Nephron progenitor cell (in vitro differentiated cells): ENCODE measurements at regions not wholly inside any gene's neighbourhood (a gene's known extent, or its start where the extent isn't known, plus 50 kb on each side); places are given as distances from the start of the nearest gene placed in this dataset.

Source experiments
- DNase-seq: peaks from one replicate; pipeline ENCODE4 v3.0.0; 2021
- H3K27ac Mint-ChIP-seq: 2 replicates; pipeline ENCODE4 v1.8.0; 2021; ENCODE audit warnings: mild to moderate bottlenecking, moderate library complexity, mixed read lengths
- H3K27me3 Mint-ChIP-seq: 2 replicates; pipeline ENCODE4 v1.8.0; 2021; ENCODE audit warnings: mild to moderate bottlenecking, low read depth, mixed read lengths; ENCODE audit not compliant: poor library complexity
- H3K36me3 Mint-ChIP-seq: 2 replicates; pipeline ENCODE4 v1.8.0; 2021; ENCODE audit warnings: low read depth, mixed read lengths
- H3K4me1 Mint-ChIP-seq: 2 replicates; pipeline ENCODE4 v1.8.0; 2021; ENCODE audit warnings: mixed read lengths
- H3K4me3 Mint-ChIP-seq: 2 replicates; pipeline ENCODE4 v1.8.0; 2021; ENCODE audit warnings: mild to moderate bottlenecking, moderate library complexity, mixed read lengths
- H3K9me3 Mint-ChIP-seq: 2 replicates; pipeline ENCODE4 v1.8.0; 2021; ENCODE audit warnings: mild to moderate bottlenecking, moderate library complexity, mixed read lengths
- CTCF ChIP-seq: fragments of 200-600 bp; sonication (generic); IDR thresholded peaks from 2 replicates; pipeline ENCODE4 v1.5.0; 2021; ENCODE audit warnings: antibody characterized with exemption

GRCh38 chr2:4964579-4964978 is 727.6 kb upstream of the SOX11 start:
- Mint-ChIP-seq H3K4me1 (peaks cover 9% of the 10 kb centered on the region), H3K27ac (no peak overlapping the region), H3K27me3 (peaks cover 10% of the 10 kb centered on the region), H3K36me3 (no peaks in the 10 kb centered on the region), H3K4me3 (no peak overlapping the region), H3K9me3 (no peaks in the 10 kb centered on the region)
- no peak for TF ChIP-seq CTCF
- DNase-seq = no peak

GRCh38 chr2:4965556-4966320 is 726.4 kb upstream of the SOX11 start:
- H3K4me3 Mint-ChIP-seq = no peak overlapping the region
- peaks cover 10% of the 10 kb centered on the region for H3K27me3 Mint-ChIP-seq
- H3K9me3 Mint-ChIP-seq = no peaks in the 10 kb centered on the region
- no peak for TF ChIP-seq CTCF
- no peak for DNase-seq
- no peak overlapping the region for H3K27ac Mint-ChIP-seq
- H3K4me1 Mint-ChIP-seq = peaks cover 9% of the 10 kb centered on the region
- no peaks in the 10 kb centered on the region for H3K36me3 Mint-ChIP-seq

GRCh38 chr2:4967206-4967605 is 725.0 kb upstream of the SOX11 start:
- Mint-ChIP-seq H3K9me3 (no peaks in the 10 kb centered on the region), H3K27ac (no peak overlapping the region), H3K36me3 (no peaks in the 10 kb centered on the region), H3K27me3 (peaks cover 4% of the 10 kb centered on the region), H3K4me3 (no peak overlapping the region), H3K4me1 (peaks cover 9% of the 10 kb centered on the region)
- TF ChIP-seq CTCF = no peak
- no peak for DNase-seq

- DNase-seq = no peak
- Mint-ChIP-seq H3K4me3 (no peak overlapping the region), H3K27ac (no peak overlapping the region), H3K27me3 (no peaks in the 10 kb centered on the region), H3K36me3 (no peaks in the 10 kb centered on the region), H3K4me1 (no peaks in the 10 kb centered on the region), H3K9me3 (no peaks in the 10 kb centered on the region)
- TF ChIP-seq CTCF = no peak
These were observed 719.7 kb upstream of the SOX11 start for GRCh38 chr2:4972472-4972871.

- H3K27me3 Mint-ChIP-seq = no peaks in the 10 kb centered on the region
These were observed 718.8 kb upstream of the SOX11 start for GRCh38 chr2:4973354-4973753.

More at GRCh38 chr2:4973354-4973753, 718.8 kb upstream of the SOX11 start:
- H3K36me3 Mint-ChIP-seq = no peaks in the 10 kb centered on the region
- no peak overlapping the region for H3K4me3 Mint-ChIP-seq
- TF ChIP-seq CTCF = no peak
- DNase-seq = no peak
- no peaks in the 10 kb centered on the region for H3K9me3 Mint-ChIP-seq
- no peak overlapping the region for H3K27ac Mint-ChIP-seq
- H3K4me1 Mint-ChIP-seq = no peaks in the 10 kb centered on the region
